ENCODE measurements at regions not wholly inside any gene's neighbourhood (a gene's known extent, or its start where the extent isn't known, plus 50 kb on each side); places are given as distances from the start of the nearest gene placed in this dataset.

DNA sequence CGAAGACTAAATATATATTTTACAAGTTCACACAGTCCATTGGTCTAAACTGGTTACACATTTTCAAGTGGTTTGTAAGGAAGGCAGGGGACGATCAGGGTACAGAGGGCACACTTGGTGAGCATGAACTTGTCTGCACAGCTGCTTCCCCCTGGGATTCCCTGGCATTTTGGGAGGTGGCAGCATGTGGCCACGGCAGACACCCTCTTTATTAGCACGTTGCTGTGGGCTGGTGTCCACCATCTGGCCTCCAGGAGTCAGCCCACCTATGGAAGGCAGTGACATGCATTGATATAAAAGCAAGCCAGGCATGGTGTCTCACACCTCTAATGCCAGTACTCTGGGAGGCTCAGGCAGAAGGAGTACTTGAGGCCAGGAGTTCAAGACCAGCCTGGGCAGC is 350.2 kb downstream of the TYW1 start:
- Histone ChIP-seq H3K18ac (ENCODE audit: low read depth, low read length) (no peak overlapping the region), H3K4me1 (ENCODE audit: control insufficient read depth, insufficient read depth, low read length) (no peaks in the 10 kb centered on the region), H3K9me1 (ENCODE audit: insufficient read depth, low read length) (no peaks in the 10 kb centered on the region), H2AFZ (replicated peaks; ENCODE audit: low read length, poor library complexity) (no peak overlapping the region), H3K4me3 (ENCODE audit: insufficient read depth, low read depth, low read length) (no peak overlapping the region), H4K20me1 (ENCODE audit: insufficient read depth, low read length) (no peaks in the 10 kb centered on the region), H2AK9ac (replicated peaks; ENCODE audit: low read depth, low read length, poor library complexity) (no peak overlapping the region), H3K36me3 (ENCODE audit: control insufficient read depth, insufficient read depth, low read length) (peaks cover 1% of the 10 kb centered on the region; the same call in 1 of the 2 replicates), H2BK120ac (ENCODE audit: low read depth, low read length) (no peak overlapping the region), H4K5ac (ENCODE audit: low read depth, low read length) (no peak overlapping the region), H3K9me3 (ENCODE audit: control insufficient read depth, insufficient read depth, low read length) (peaks cover 4% of the 10 kb centered on the region; the same call in 1 of the 2 replicates), H2BK15ac (ENCODE audit: low read depth, low read length) (no peak overlapping the region), H3K4ac (ENCODE audit: low read depth, low read length) (no peak overlapping the region), H3K14ac (replicated peaks; ENCODE audit: low read depth, low read length) (no peak overlapping the region), H3K79me1 (ENCODE audit: low read depth in 1 of 2, low read length in 2 of 2) (no peaks in the 10 kb centered on the region), H2BK20ac (ENCODE audit: low read depth, low read length) (no peak overlapping the region), H3K9ac (ENCODE audit: low read depth, low read length) (no peak overlapping the region), H3K23ac (ENCODE audit: low read depth, low read length) (no peak overlapping the region), H2BK5ac (ENCODE audit: low read depth, low read length, poor library complexity, severe bottlenecking) (no peak overlapping the region), H2AK5ac (ENCODE audit: low read depth, low read length) (no peak overlapping the region), H4K8ac (ENCODE audit: low read depth in 2 of 2, low read length in 2 of 2) (no peak overlapping the region), H4K91ac (ENCODE audit: insufficient read depth, low read depth, low read length) (no peak overlapping the region), H3K56ac (ENCODE audit: extremely low read depth, insufficient read depth, low read length) (no peak overlapping the region), H3K27me3 (ENCODE audit: control insufficient read depth, insufficient read depth, low read length) (no peaks in the 10 kb centered on the region), H3K27ac (ENCODE audit: insufficient read depth, low read length) (no peak overlapping the region), H3K4me2 (ENCODE audit: low read depth, low read length) (no peak overlapping the region)
- dilution Hi-C loops (cut with HindIII; ENCODE audit: low sequenced_read_pairs, unreplicated experiment) = no loop called here
- BruUV-seq (replicated peaks) = no TSS peak
- TF ChIP-seq MXI1 (IDR thresholded peaks at IDR 0.05; ENCODE audit: borderline replicate concordance, low read depth, low read length) (no peak), MAFK (IDR thresholded peaks at IDR 0.05; ENCODE audit: low read depth, low read length) (no peak), SMC3 (IDR thresholded peaks at IDR 0.05; ENCODE audit: low read depth, low read length) (no peak), RCOR1 (IDR thresholded peaks at IDR 0.05; ENCODE audit: insufficient replicate concordance, low read length) (no peak)
- TF ChIP-seq, protein P1, sequence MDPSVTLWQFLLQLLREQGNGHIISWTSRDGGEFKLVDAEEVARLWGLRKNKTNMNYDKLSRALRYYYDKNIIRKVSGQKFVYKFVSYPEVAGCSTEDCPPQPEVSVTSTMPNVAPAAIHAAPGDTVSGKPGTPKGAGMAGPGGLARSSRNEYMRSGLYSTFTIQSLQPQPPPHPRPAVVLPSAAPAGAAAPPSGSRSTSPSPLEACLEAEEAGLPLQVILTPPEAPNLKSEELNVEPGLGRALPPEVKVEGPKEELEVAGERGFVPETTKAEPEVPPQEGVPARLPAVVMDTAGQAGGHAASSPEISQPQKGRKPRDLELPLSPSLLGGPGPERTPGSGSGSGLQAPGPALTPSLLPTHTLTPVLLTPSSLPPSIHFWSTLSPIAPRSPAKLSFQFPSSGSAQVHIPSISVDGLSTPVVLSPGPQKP (IDR thresholded peaks at IDR 0.05; ENCODE audit: borderline replicate concordance, low read depth, low read length) = no peak
- POLR2A ChIA-PET (ENCODE audit: unreplicated experiment) = no interaction called here
- no CpG with 5 or more reads among the region's 4 CpGs for WGBS, 2 experiments (ENCODE audit: extremely low coverage in 2 of 2, insufficient read length in 1 of 2)
- ATAC-seq (ENCODE audit: low read depth) (no peak), DNase-seq (no peak)
- in situ Hi-C loops (cut with MboI; ENCODE audit: low sequenced_read_pairs) = no loop called here
- CTCF ChIA-PET = no interaction called here
- intact Hi-C loops (cut with micrococcal nuclease) = no loop called here

All from IMR-90 (cell line).